Stomach (tissue), 4 donors: ENCODE measurements at regions not wholly inside any gene's neighbourhood (a gene's known extent, or its start where the extent isn't known, plus 50 kb on each side); places are given as distances from the start of the nearest gene placed in this dataset.

ENCODE experiments used
- CTCF ChIP-seq, 7 experiments: fragments of 450-650 bp in 4 of 7; fragments of 200-600 bp in 3 of 7; sonication (generic) in 3 of 7; IDR thresholded peaks; one replicate each; pipeline ENCODE4 v1.5.1; 2016 to 2019; ENCODE audit warnings: antibody characterized with exemption in 7 of 7, control low read depth in 2 of 7, mild to moderate bottlenecking in 1 of 7
- POLR2A ChIP-seq, 4 donors: fragments of 450-650 bp; IDR thresholded peaks; one replicate each; pipeline ENCODE4 v1.6.1; 2016; ENCODE audit warnings: antibody characterized with exemption in 4 of 4, control low read depth in 2 of 4, mild to moderate bottlenecking in 1 of 4, moderate library complexity in 1 of 4

- TF ChIP-seq CTCF (IDR thresholded peaks at IDR 0.05) (no peak), POLR2A (IDR thresholded peaks at IDR 0.05) (no peak)
Measured at GRCh38 chr5:5546408-5546807, 123.9 kb downstream of the ICE1 start.
